ENCODE measurements at regions not wholly inside any gene's neighbourhood (a gene's known extent, or its start where the extent isn't known, plus 50 kb on each side); places are given as distances from the start of the nearest gene placed in this dataset.

- Mint-ChIP-seq H3K27ac (ENCODE audit: unreplicated experiment) (no peak overlapping the region), H3K36me3 (ENCODE audit: insufficient read depth, unreplicated experiment) (no peaks in the 10 kb centered on the region), H3K4me3 (ENCODE audit: unreplicated experiment) (no peak overlapping the region), H3K9me3 (ENCODE audit: unreplicated experiment) (no peaks in the 10 kb centered on the region), H3K27me3 (ENCODE audit: insufficient read depth, unreplicated experiment) (peaks cover 5% of the 10 kb centered on the region), H3K4me1 (ENCODE audit: low read depth, unreplicated experiment) (no peaks in the 10 kb centered on the region)
- H3K36me3 ChIP-seq (ENCODE audit: control insufficient read depth, insufficient read depth, low read length): no peaks in the 10 kb centered on the region
- H3K9me3 ChIP-seq: no peaks in the 10 kb centered on the region
- H3K27me3 ChIP-seq (replicated peaks; ENCODE audit: control insufficient read depth, insufficient read depth, low read length): no peaks in the 10 kb centered on the region
- POLR2A ChIA-PET: no interaction called here
- DNase-seq: no peak
- intact Hi-C loops (cut with micrococcal nuclease; ENCODE audit: unreplicated experiment): no loop called here
- no peak overlapping the region for H3K4me3 ChIP-seq (ENCODE audit: low read depth, low read length)
- TF ChIP-seq CTCF (IDR thresholded peaks at IDR 0.05; ENCODE audit: insufficient read depth in 1 of 2, low read depth in 1 of 2, low read length in 1 of 2, severe bottlenecking in 1 of 2, unreplicated experiment in 1 of 2): no peak
- CTCF ChIA-PET: no interaction called here
- BruUV-seq (replicated peaks): no TSS peak
- H3K4me1 ChIP-seq: no peaks in the 10 kb centered on the region
Measured at GRCh38 chr6:169163411-169163901, 90.2 kb downstream of the THBS2 start.

DNA sequence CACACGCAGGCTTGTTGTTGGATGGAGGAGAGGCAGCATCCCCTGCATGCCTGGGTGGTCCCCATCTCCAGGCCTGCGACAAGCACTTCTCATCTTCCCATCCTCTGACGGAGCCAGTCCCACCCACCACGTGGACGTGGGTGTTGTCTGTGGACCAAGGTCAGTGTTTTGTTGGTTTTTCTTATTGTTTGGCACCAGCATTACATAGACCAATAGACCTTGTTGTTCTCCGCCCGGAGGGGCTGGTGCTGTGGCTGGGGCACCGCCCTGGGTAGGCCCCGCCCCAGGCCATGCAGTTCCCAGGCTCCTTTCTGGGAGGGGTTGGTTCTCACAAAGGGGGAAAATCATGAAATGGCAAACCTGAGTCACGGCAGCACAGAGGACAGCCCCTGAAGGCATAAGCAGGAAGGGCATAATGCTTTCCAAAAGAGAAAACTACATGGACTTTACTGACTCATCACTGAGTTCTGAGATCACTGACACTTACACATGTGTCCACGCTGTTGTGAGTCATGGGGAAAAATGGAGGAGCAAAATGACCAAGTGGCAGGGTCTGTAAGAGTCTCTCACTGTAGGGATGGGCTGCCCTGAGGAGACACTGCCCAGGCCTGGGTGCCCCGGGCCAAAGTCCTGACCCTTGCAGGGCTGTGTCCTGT lies 90.8 kb downstream of the THBS2 start:
- no peak for TF ChIP-seq CTCF (IDR thresholded peaks at IDR 0.05; ENCODE audit: insufficient read depth in 1 of 2, low read depth in 1 of 2, low read length in 1 of 2, severe bottlenecking in 1 of 2, unreplicated experiment in 1 of 2)
- Histone ChIP-seq H3K27me3 (replicated peaks; ENCODE audit: control insufficient read depth, insufficient read depth, low read length) (no peaks in the 10 kb centered on the region), H3K4me3 (ENCODE audit: low read depth, low read length) (no peak overlapping the region), H3K36me3 (ENCODE audit: control insufficient read depth, insufficient read depth, low read length) (no peaks in the 10 kb centered on the region), H3K4me1 (no peaks in the 10 kb centered on the region), H3K9me3 (no peaks in the 10 kb centered on the region)
- Mint-ChIP-seq H3K9me3 (ENCODE audit: unreplicated experiment) (no peaks in the 10 kb centered on the region), H3K27me3 (ENCODE audit: insufficient read depth, unreplicated experiment) (peaks cover 5% of the 10 kb centered on the region), H3K4me3 (ENCODE audit: unreplicated experiment) (no peak overlapping the region), H3K4me1 (ENCODE audit: low read depth, unreplicated experiment) (no peaks in the 10 kb centered on the region), H3K36me3 (ENCODE audit: insufficient read depth, unreplicated experiment) (no peaks in the 10 kb centered on the region), H3K27ac (ENCODE audit: unreplicated experiment) (no peak overlapping the region)
- no peak for DNase-seq
- BruUV-seq (replicated peaks): no TSS peak
- intact Hi-C loops (cut with micrococcal nuclease; ENCODE audit: unreplicated experiment): no loop called here
- POLR2A ChIA-PET: no interaction called here
- CTCF ChIA-PET: no interaction called here

DNA sequence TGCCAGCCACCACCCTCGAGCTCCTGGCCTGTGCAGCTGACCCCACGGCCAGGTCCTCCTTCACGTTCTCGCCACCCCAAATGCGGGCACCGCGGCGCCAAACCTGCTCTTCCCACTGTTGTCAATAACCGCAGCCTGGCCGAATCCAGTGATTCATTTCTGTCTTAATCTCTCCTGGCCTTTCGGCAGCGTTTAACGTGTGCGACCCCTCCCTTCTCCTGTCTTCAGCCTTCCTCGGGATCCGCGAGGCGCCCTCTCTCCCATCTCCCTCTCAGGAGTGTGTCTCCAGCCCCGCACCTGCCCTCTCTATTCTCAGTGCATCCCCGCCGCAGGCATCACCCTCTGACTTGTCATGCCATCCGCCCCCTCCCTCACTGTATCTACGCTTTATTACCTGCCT lies 91.4 kb downstream of the THBS2 start:
- peaks cover 5% of the 10 kb centered on the region for H3K27me3 Mint-ChIP-seq (ENCODE audit: insufficient read depth, unreplicated experiment)
- no peak overlapping the region for H3K27ac Mint-ChIP-seq (ENCODE audit: unreplicated experiment)
- ChIA-PET POLR2A (no interaction called here), CTCF (no interaction called here)
- Histone ChIP-seq H3K9me3 (no peaks in the 10 kb centered on the region), H3K36me3 (ENCODE audit: control insufficient read depth, insufficient read depth, low read length) (no peaks in the 10 kb centered on the region), H3K4me3 (ENCODE audit: low read depth, low read length) (no peak overlapping the region), H3K4me1 (no peaks in the 10 kb centered on the region), H3K27me3 (replicated peaks; ENCODE audit: control insufficient read depth, insufficient read depth, low read length) (no peaks in the 10 kb centered on the region)
- no peaks in the 10 kb centered on the region for H3K36me3 Mint-ChIP-seq (ENCODE audit: insufficient read depth, unreplicated experiment)
- TF ChIP-seq CTCF (IDR thresholded peaks at IDR 0.05; ENCODE audit: insufficient read depth in 1 of 2, low read depth in 1 of 2, low read length in 1 of 2, severe bottlenecking in 1 of 2, unreplicated experiment in 1 of 2): no peak
- H3K4me1 Mint-ChIP-seq (ENCODE audit: low read depth, unreplicated experiment): no peaks in the 10 kb centered on the region
- H3K9me3 Mint-ChIP-seq (ENCODE audit: unreplicated experiment): no peaks in the 10 kb centered on the region
- BruUV-seq (replicated peaks): no TSS peak
- no peak for DNase-seq
- no peak overlapping the region for H3K4me3 Mint-ChIP-seq (ENCODE audit: unreplicated experiment)
- intact Hi-C loops (cut with micrococcal nuclease; ENCODE audit: unreplicated experiment): no loop called here
